K562 (cell line): ENCODE measurements at regions not wholly inside any gene's neighbourhood (a gene's known extent, or its start where the extent isn't known, plus 50 kb on each side); places are given as distances from the start of the nearest gene placed in this dataset.

Experiments
- ATAC-seq: fragments of 200-7000 bp; cut with Tn5 transposase; 3 replicates; pipeline ENCODE4 v1.9.1; 2020; ENCODE audit warnings: moderate library complexity
- BruUV-seq: library from RNA; stranded (reverse); fragments of 400-500 nt; replicated peaks from 2 replicates; lab custom pipeline; 2021; lab: Mats Ljungman, UMichigan
- CTCF ChIA-PET: fragments of 300-600 bp; formaldehyde crosslinking; extraction: SDS; loops from one replicate; lab custom pipeline; 2021; ENCODE audit warnings: low intra/inter-chr PET ratio; lab: Yijun Ruan, JAX
- POLR2A ChIA-PET: fragments of 300-600, 350-650 bp; sonication (Branson Sonifier 250); formaldehyde crosslinking; extraction: SDS; loops from one replicate; lab custom pipeline; 2021; ENCODE audit warnings: antibody characterized with exemption, inconsistent platforms; lab: Yijun Ruan, JAX
- DNase-seq, 4 experiments: peaks; one replicate each; pipeline versions ENCODE4 v3.0.0 to v3.0.0-alpha.2; 2011 to 2018; ENCODE audit warnings: low spot score in 3 of 4, mixed read lengths in 3 of 4; ENCODE audit errors: extremely low read depth in 1 of 4
- FAIRE-seq: peaks from 2 replicates; lab custom pipeline; 2011; peaks lifted over from hg19 to GRCh38; lab: Jason Lieb, UNC
- H2AFZ ChIP-seq: 2 replicates; pipeline ENCODE4 v1.6.0; 2011; ENCODE audit warnings: low read depth, low read length, control low read depth, inconsistent platforms
- H3K27ac ChIP-seq: fragments of 200-600 bp; 3 replicates; pipeline ENCODE4 v1.8.0; 2011; ENCODE audit warnings: low read depth, mild to moderate bottlenecking, control low read depth, inconsistent platforms, low read length, moderate library complexity, mixed read lengths; ENCODE audit errors: extremely low read depth
- H3K27me3 ChIP-seq, 2 experiments: fragments of 300-600 bp in 1 of 2; 2 replicates in 1 of 2; 3 replicates in 1 of 2; pipeline versions ENCODE4 v1.6.0 to v1.8.0; 2011; ENCODE audit warnings: inconsistent platforms in 2 of 2, low read length in 2 of 2, mild to moderate bottlenecking in 1 of 2, mixed read lengths in 1 of 2, moderate library complexity in 1 of 2; ENCODE audit not compliant: control insufficient read depth in 2 of 2, insufficient read depth in 2 of 2
- H3K36me3 ChIP-seq: fragments of 300-600 bp; 3 replicates; pipeline ENCODE4 v1.8.0; 2011; ENCODE audit warnings: mild to moderate bottlenecking, low read length, inconsistent platforms; ENCODE audit not compliant: control insufficient read depth, insufficient read depth
- H3K4me1 ChIP-seq, 2 experiments: fragments of 200-600 bp in 1 of 2; replicated peaks in 1 of 2; 2 replicates in 1 of 2; 3 replicates in 1 of 2; pipeline versions ENCODE4 v1.5.1 to v1.8.0; 2011; ENCODE audit warnings: inconsistent platforms in 2 of 2, low read length in 2 of 2, mild to moderate bottlenecking in 1 of 2, mixed read lengths in 1 of 2, moderate library complexity in 1 of 2; ENCODE audit not compliant: control insufficient read depth in 2 of 2, insufficient read depth in 2 of 2
- H3K4me2 ChIP-seq: 2 replicates; pipeline ENCODE4 v1.6.1; 2011; ENCODE audit warnings: low read length, control low read depth, inconsistent platforms, mixed read lengths; ENCODE audit not compliant: insufficient read depth
- H3K4me3 ChIP-seq: fragments of 200-600 bp; sonication (generic), shearing (Covaris generic); 2 replicates; pipeline ENCODE4 v1.5.1; 2016; ENCODE audit warnings: control low read depth, inconsistent platforms
- H3K79me2 ChIP-seq: fragments of 200-600 bp; 3 replicates; pipeline ENCODE4 v1.8.0; 2011; ENCODE audit warnings: low read length, inconsistent platforms; ENCODE audit not compliant: control insufficient read depth, insufficient read depth
- H3K9ac ChIP-seq, 2 experiments: 2 replicates each; pipeline versions ENCODE4 v1.6.0 to v1.6.1; 2011; ENCODE audit warnings: low read depth in 2 of 2, low read length in 2 of 2, control low read depth in 1 of 2, inconsistent platforms in 1 of 2, mild to moderate bottlenecking in 1 of 2, mixed read lengths in 1 of 2; ENCODE audit not compliant: insufficient read depth in 1 of 2
- H3K9me1 ChIP-seq: one replicate; pipeline ENCODE4 v1.6.0; 2011; ENCODE audit warnings: inconsistent platforms, mild to moderate bottlenecking, low read length, moderate library complexity; ENCODE audit not compliant: control insufficient read depth, insufficient read depth
- H3K9me3 ChIP-seq: replicated peaks from 2 replicates; pipeline ENCODE4 v1.5.1; 2011; ENCODE audit warnings: low read depth, low read length, inconsistent platforms; ENCODE audit not compliant: control insufficient read depth, insufficient read depth
- H4K20me1 ChIP-seq: replicated peaks from 2 replicates; pipeline ENCODE4 v1.6.1; 2011; ENCODE audit warnings: low read length, inconsistent platforms, mixed read lengths; ENCODE audit not compliant: control insufficient read depth, insufficient read depth
- AFF4 ChIP-seq: sonication (generic); formaldehyde crosslinking; IDR thresholded peaks from 2 replicates; pipeline ENCODE4 v1.8.0; 2023; ENCODE audit warnings: mild to moderate bottlenecking, missing genetic modification reagents
- E2F3 ChIP-seq: fragments of 250-450 bp; sonication (Bioruptor Pico); IDR thresholded peaks from 2 replicates; pipeline ENCODE4 v1.4.0; 2020; ENCODE audit warnings: mild to moderate bottlenecking
- FOXM1 ChIP-seq, 2 experiments: fragments of 450-650 bp in 1 of 2; sonication (generic) in 1 of 2; formaldehyde crosslinking in 1 of 2; IDR thresholded peaks; 2 replicates each; pipeline versions ENCODE4 v1.6.1 to v1.9.0; 2017 to 2022; ENCODE audit warnings: low read depth in 2 of 2, mild to moderate bottlenecking in 2 of 2, missing genetic modification reagents in 1 of 2, moderate library complexity in 1 of 2
- GTF2E2 ChIP-seq: fragments of 200-800 bp; sonication (Bioruptor generic); IDR thresholded peaks from 2 replicates; pipeline ENCODE4 v1.6.1; 2016; ENCODE audit warnings: missing genetic modification characterization, missing compliant biosample characterization
- PREB ChIP-seq: sonication (generic); formaldehyde crosslinking; IDR thresholded peaks from 2 replicates; pipeline ENCODE4 v1.8.1; 2023; ENCODE audit warnings: mild to moderate bottlenecking, missing genetic modification reagents
- TAL1 ChIP-seq: fragments of 450-650 bp; IDR thresholded peaks from 2 replicates; pipeline ENCODE4 v1.6.1; 2016; ENCODE audit warnings: mild to moderate bottlenecking
- ZNF584 ChIP-seq: fragments of 200-800 bp; sonication (Bioruptor generic); IDR thresholded peaks from 2 replicates; pipeline ENCODE4 v1.6.1; 2016; ENCODE audit warnings: low read depth, mild to moderate bottlenecking, missing genetic modification characterization, missing compliant biosample characterization
- ZNF696 ChIP-seq: fragments of 250-450 bp; sonication (Bioruptor Pico); conservative IDR thresholded peaks from 2 replicates; pipeline ENCODE4 v1.4.0; 2020; ENCODE audit warnings: mild to moderate bottlenecking, moderate library complexity
- WGBS: fragments of 100-300 bp; shearing (Covaris generic); methylation state at CpG from one replicate; pipeline ENCODE4 v1.1.6; 2016; ENCODE audit warnings: low coverage, mixed read lengths; ENCODE audit not compliant: insufficient coverage; ENCODE audit errors: missing lambda C conversion rate; 5-methylcytosine and 5-hydroxymethylcytosine counted together
- in situ Hi-C: fragments of 300-500 bp; cut with MboI; formaldehyde crosslinking; loops from 4 replicates; pipeline ENCODE4 v1.15.0; 2018; ENCODE audit warnings: inconsistent platforms, mixed read lengths
- intact Hi-C: fragments of 100-400 bp; cut with micrococcal nuclease; formaldehyde crosslinking; loops from 2 replicates; pipeline ENCODE4 v1.14.2; 2022

GRCh38 chr1:5511381-5512097 is 480.7 kb downstream of the NPHP4 start:
- Histone ChIP-seq H4K20me1 (0 out of 2 replicates have a peak, but pooled peaks cover 5% of the 10 kb centered on the region), H3K36me3 (no peaks in the 10 kb centered on the region), H2AFZ (no peak overlapping the region), H3K4me3 (no peak overlapping the region), H3K4me2 (no peak overlapping the region), H3K9ac (no peak overlapping the region), H3K27ac (no peak overlapping the region), H3K9me1 (no peaks in the 10 kb centered on the region), H3K79me2 (no peaks in the 10 kb centered on the region), H3K4me1 (peaks cover 0 to 5% of the 10 kb centered on the region in 2 experiments; a peak in 1 of 5 replicates), H3K9me3 (no peaks in the 10 kb centered on the region), H3K27me3 (peaks cover 0 to 9% of the 10 kb centered on the region in 2 experiments; a peak in 1 of 5 replicates)
- TF ChIP-seq TAL1: no peak
- no peak for TF ChIP-seq AFF4 (CRISPR knock-in tag)
- no peak for TF ChIP-seq ZNF584
- TF ChIP-seq GTF2E2 (tag): no peak
- TF ChIP-seq ZNF696 (CRISPR knock-in tag): no peak
- TF ChIP-seq FOXM1 (IDR thresholded peaks at IDR 0.05; ENCODE audit: low read depth): no peak
- no peak for TF ChIP-seq FOXM1 (CRISPR knock-in tag; IDR thresholded peaks at IDR 0.05; ENCODE audit: low read depth)
- no peak for TF ChIP-seq PREB (CRISPR knock-in tag)
- no peak for TF ChIP-seq E2F3 (CRISPR knock-in tag)
- ChIA-PET POLR2A (interaction anchor here (0.7 kb wide), 1 partner anchor 18 kb away, joined by 3 read pairs; no protein-coding TSS in a partner anchor), CTCF (no interaction called here)
- intact Hi-C loops: loop anchor here (10.0 kb wide), 2 partner anchors 83 to 463 kb away; no protein-coding TSS in a partner anchor
- 0% methylated on average over 9 of the region's 9 CpGs for WGBS
- no peak for DNase-seq
- FAIRE-seq: no peak
- no TSS peak for BruUV-seq
- no peak for ATAC-seq
- in situ Hi-C loops: no loop called here
